ENCODE measurements at regions not wholly inside any gene's neighbourhood (a gene's known extent, or its start where the extent isn't known, plus 50 kb on each side); places are given as distances from the start of the nearest gene placed in this dataset.

DNA sequence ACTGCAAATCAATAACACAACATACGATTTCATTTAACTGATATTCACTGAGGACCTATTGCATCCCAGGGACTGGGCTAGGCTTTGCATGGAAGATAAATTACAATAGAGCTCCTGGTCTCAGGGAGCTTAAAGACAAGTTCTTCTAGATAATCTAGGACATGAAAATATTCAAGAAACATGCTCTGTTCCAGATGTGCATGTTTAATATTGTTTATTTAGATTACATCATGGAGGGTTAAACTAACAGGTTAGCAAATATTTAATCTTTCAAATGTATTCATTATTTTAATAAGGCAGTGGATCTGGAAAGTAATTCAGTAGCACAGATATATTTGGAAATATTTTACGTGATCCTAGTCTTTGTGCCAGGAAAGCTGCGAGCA lies 2430.3 kb downstream of the PCDH7 start:
- TF ChIP-seq, protein P1, sequence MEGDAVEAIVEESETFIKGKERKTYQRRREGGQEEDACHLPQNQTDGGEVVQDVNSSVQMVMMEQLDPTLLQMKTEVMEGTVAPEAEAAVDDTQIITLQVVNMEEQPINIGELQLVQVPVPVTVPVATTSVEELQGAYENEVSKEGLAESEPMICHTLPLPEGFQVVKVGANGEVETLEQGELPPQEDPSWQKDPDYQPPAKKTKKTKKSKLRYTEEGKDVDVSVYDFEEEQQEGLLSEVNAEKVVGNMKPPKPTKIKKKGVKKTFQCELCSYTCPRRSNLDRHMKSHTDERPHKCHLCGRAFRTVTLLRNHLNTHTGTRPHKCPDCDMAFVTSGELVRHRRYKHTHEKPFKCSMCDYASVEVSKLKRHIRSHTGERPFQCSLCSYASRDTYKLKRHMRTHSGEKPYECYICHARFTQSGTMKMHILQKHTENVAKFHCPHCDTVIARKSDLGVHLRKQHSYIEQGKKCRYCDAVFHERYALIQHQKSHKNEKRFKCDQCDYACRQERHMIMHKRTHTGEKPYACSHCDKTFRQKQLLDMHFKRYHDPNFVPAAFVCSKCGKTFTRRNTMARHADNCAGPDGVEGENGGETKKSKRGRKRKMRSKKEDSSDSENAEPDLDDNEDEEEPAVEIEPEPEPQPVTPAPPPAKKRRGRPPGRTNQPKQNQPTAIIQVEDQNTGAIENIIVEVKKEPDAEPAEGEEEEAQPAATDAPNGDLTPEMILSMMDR (IDR thresholded peaks at IDR 0.05): no peak
- TF ChIP-seq POLR2AphosphoS5 (IDR thresholded peaks at IDR 0.05; ENCODE audit: low read depth, low read length): no peak
- TF ChIP-seq, protein P2, sequence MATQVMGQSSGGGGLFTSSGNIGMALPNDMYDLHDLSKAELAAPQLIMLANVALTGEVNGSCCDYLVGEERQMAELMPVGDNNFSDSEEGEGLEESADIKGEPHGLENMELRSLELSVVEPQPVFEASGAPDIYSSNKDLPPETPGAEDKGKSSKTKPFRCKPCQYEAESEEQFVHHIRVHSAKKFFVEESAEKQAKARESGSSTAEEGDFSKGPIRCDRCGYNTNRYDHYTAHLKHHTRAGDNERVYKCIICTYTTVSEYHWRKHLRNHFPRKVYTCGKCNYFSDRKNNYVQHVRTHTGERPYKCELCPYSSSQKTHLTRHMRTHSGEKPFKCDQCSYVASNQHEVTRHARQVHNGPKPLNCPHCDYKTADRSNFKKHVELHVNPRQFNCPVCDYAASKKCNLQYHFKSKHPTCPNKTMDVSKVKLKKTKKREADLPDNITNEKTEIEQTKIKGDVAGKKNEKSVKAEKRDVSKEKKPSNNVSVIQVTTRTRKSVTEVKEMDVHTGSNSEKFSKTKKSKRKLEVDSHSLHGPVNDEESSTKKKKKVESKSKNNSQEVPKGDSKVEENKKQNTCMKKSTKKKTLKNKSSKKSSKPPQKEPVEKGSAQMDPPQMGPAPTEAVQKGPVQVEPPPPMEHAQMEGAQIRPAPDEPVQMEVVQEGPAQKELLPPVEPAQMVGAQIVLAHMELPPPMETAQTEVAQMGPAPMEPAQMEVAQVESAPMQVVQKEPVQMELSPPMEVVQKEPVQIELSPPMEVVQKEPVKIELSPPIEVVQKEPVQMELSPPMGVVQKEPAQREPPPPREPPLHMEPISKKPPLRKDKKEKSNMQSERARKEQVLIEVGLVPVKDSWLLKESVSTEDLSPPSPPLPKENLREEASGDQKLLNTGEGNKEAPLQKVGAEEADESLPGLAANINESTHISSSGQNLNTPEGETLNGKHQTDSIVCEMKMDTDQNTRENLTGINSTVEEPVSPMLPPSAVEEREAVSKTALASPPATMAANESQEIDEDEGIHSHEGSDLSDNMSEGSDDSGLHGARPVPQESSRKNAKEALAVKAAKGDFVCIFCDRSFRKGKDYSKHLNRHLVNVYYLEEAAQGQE (IDR thresholded peaks at IDR 0.05; ENCODE audit: insufficient read depth in 1 of 2, low read depth in 2 of 2, low read length in 1 of 2): no peak
- TF ChIP-seq SIN3A (IDR thresholded peaks at IDR 0.05; ENCODE audit: borderline replicate concordance, insufficient read depth, low read depth, low read length): no peak

Data from Panc1 (cell line).